Stimulated activated naive B cell treated with anti-CD40 and anti-IgM and Interleukin-4, amounts not matched to agents 10 μg/mL and 1 μg/mL and 100 μg/mL, for 72 hours (primary cell): ENCODE measurements at regions not wholly inside any gene's neighbourhood (a gene's known extent, or its start where the extent isn't known, plus 50 kb on each side); places are given as distances from the start of the nearest gene placed in this dataset.
"Not testable (repeated sequence)": the region's sequence is repeated elsewhere in the genome, so short reads cannot be mapped to it uniquely, and the experiment has no call there.

Experiments used
- ATAC-seq, 2 donors: fragments of 150-1000 bp; cut with Tn5 transposase; replicated peaks; 2 replicates each; pipeline ENCODE4 v1.10.0; 2021; ENCODE audit warnings: moderate library complexity in 1 of 2
- DNase-seq: peaks from one replicate; pipeline ENCODE4 v3.0.0; 2021
- H3K27ac Mint-ChIP-seq: one replicate; pipeline ENCODE4 v1.8.0; 2022; ENCODE audit warnings: mild to moderate bottlenecking, mixed read lengths
- H3K27me3 Mint-ChIP-seq, 2 donors: one replicate each; pipeline ENCODE4 v1.8.0; 2022; ENCODE audit warnings: mixed read lengths in 2 of 2
- H3K36me3 Mint-ChIP-seq, 2 donors: one replicate each; pipeline ENCODE4 v1.8.0; 2022; ENCODE audit warnings: mixed read lengths in 2 of 2, mild to moderate bottlenecking in 1 of 2
- H3K4me1 Mint-ChIP-seq, 2 donors: one replicate each; pipeline ENCODE4 v1.8.0; 2022; ENCODE audit warnings: mixed read lengths in 2 of 2, mild to moderate bottlenecking in 1 of 2
- H3K4me3 Mint-ChIP-seq, 2 donors: one replicate each; pipeline ENCODE4 v1.8.0; 2022; ENCODE audit warnings: mild to moderate bottlenecking in 2 of 2, mixed read lengths in 2 of 2, moderate library complexity in 1 of 2
- H3K9me3 Mint-ChIP-seq, 2 donors: one replicate each; pipeline ENCODE4 v1.8.0; 2022; ENCODE audit warnings: mixed read lengths in 2 of 2, mild to moderate bottlenecking in 1 of 2

DNA sequence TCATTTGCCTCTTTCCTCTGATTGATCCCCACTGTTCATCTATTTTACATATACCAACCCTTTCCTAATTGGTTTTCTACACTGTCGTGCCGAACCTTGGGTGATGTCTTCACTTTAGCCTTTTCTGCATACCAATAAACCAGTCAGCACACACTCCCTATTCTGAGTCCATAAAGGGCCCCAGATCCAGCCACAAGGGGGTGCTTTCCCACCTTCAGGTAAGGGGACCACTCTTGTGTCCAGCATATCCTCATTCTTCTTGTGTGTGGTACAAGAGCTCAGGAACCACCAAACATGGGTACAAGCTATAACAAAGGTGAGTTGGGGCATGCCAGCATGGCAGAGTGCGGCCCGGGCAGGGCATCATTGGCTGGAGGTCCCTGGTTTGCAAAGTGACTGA lies 859.8 kb downstream of the FSCB start:
- H3K9me3 Mint-ChIP-seq = peaks cover 11 to 15% of the 10 kb centered on the region in 2 donors
- H3K27ac Mint-ChIP-seq = no peak overlapping the region
- ATAC-seq = no peak
- DNase-seq = no peak
- no peaks in the 10 kb centered on the region for H3K36me3 Mint-ChIP-seq
- no peaks in the 10 kb centered on the region for H3K27me3 Mint-ChIP-seq
- no peaks in the 10 kb centered on the region for H3K4me1 Mint-ChIP-seq
- no peak overlapping the region for H3K4me3 Mint-ChIP-seq

DNA sequence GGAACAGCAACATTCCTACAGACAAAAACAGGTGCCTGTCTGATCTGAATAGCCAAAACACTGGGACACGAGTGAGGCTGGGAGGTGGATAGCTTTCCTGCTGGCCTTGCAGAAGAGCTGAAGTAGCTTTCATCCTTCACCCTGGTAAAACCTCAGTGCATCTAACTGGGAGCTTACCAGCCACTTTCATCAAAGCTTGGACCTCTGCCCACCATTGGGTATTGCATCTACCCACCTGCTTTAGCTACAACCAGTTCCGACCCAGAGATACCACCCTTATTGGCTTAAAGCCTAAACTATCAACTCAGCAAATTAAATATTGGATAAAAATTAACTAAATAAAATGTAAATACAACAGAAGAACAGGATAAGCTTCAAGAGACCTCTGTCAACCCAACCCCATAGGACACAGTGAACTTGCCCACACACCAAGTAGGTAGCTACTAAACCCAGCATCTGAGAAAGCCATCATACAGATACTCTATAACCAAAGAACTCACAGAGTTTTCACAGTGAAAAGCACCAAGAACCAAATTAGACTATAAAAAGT lies 866.3 kb downstream of the FSCB start:
- Mint-ChIP-seq H3K4me1 (no peaks in the 10 kb centered on the region), H3K9me3 (peaks cover 0 to 3% of the 10 kb centered on the region in 2 donors), H3K27ac (no peak overlapping the region), H3K4me3 (no peak overlapping the region), H3K27me3 (no peaks in the 10 kb centered on the region), H3K36me3 (no peaks in the 10 kb centered on the region)
- no peak for ATAC-seq
- no peak for DNase-seq

DNA sequence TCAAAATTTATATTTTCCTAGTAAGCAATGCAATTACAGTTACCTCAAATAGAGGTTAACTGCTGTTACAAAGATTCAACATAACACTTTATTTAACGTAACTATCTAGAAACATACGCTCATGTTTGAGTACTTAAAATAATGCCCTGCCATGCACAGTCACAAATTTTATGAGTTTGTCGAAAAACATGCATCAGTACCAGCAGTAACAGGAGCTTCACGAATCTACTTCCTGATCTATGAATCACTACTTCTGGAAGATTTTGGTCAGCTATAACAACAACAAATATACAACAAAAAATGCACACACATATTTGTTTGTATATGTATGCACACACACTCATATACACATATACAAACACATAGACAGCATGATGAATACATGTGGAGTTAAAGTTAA lies 881.8 kb downstream of the FSCB start:
- Mint-ChIP-seq H3K36me3 (no peaks in the 10 kb centered on the region), H3K27ac (no peak overlapping the region), H3K4me1 (no peaks in the 10 kb centered on the region), H3K27me3 (no peaks in the 10 kb centered on the region), H3K9me3 (peaks cover under 1 to 8% of the 10 kb centered on the region in 2 donors), H3K4me3 (no peak overlapping the region)
- ATAC-seq = no peak
- no peak for DNase-seq

DNA sequence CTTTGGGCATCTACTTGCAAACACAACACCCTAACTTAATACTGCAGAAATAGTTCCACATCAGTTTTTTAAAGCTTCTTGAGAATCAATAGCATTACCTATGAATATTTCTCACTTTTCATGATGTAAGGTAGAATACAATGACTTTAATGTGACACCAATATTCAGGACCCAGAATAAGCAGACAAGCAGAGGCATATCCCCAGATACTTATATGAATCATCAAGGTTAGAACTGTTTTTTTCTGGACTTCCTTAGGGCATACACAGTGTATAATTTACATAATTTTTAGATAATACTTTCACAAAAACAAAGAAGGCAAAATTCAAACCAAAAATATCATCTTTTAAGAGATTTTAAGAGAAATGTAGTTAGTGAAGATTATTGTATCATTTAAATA lies 885.8 kb downstream of the FSCB start:
- Mint-ChIP-seq H3K9me3 (peaks cover 2 to 4% of the 10 kb centered on the region in 2 donors), H3K4me3 (no peak overlapping the region), H3K36me3 (no peaks in the 10 kb centered on the region), H3K27ac (no peak overlapping the region), H3K27me3 (no peaks in the 10 kb centered on the region), H3K4me1 (no peaks in the 10 kb centered on the region)
- no peak for DNase-seq
- no peak for ATAC-seq

DNA sequence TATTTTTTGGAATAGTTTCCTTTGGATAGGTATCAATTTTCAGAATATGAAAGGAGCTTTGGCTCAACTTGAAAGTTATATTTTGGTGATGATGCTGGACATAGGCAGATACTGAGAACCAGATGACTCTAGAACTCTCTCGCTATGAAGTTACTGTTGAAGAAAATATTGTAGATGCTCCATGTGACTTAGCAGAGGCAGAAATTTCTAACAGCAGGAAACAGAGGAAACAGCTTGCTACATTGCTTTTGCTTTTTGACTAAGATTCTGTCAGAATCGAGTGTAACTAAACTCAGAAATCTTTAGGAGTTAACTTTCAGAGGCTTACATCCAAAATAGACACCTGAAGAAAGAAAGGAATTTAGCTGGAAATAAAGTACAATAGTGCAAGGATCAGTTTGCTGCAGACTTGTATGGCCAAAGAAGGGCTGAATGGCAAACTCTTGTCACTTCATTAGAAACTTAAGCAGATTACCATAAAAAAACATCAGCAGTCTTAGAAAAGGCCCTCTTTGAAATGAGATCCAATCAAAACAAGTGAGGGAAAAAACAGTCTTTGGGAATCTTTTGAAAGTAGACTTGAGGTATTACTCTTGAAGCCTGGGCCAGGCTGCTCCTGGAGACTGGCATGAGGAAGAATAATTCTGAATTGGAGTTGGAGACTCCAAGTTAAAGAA lies 911.8 kb downstream of the FSCB start:
- Mint-ChIP-seq H3K9me3 (peaks cover 3 to 5% of the 10 kb centered on the region in 2 donors), H3K36me3 (peaks cover 0 to 1% of the 10 kb centered on the region in 2 donors), H3K4me1 (no peaks in the 10 kb centered on the region), H3K27me3 (no peaks in the 10 kb centered on the region), H3K27ac (no peak overlapping the region), H3K4me3 (no peak overlapping the region)
- no peak for DNase-seq
- ATAC-seq = no peak

DNA sequence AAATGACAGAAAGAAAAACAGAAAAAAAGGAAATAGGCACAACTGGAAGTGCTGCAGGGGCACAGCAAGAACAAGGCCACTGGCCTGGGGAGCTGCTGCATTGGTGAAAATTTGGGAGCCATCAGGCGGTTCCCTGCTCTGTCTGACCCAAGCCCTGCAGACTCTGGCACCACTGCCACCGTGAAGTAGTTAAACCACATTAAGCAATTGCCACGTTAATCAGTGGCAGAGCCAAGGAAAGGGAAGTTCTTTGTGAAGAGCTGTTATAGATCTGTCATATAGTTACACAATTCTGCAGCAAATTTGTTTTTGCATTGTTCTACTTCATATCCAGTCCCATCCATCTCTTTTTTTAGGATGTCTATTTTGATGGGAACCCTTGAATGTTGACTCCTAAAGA lies 915.3 kb downstream of the FSCB start:
- Mint-ChIP-seq H3K27me3 (no peaks in the 10 kb centered on the region), H3K36me3 (no peaks in the 10 kb centered on the region), H3K27ac (no peak overlapping the region), H3K4me3 (no peak overlapping the region), H3K9me3 (peaks cover 0 to 2% of the 10 kb centered on the region in 2 donors), H3K4me1 (no peaks in the 10 kb centered on the region)
- DNase-seq = no peak
- ATAC-seq = no peak

DNA sequence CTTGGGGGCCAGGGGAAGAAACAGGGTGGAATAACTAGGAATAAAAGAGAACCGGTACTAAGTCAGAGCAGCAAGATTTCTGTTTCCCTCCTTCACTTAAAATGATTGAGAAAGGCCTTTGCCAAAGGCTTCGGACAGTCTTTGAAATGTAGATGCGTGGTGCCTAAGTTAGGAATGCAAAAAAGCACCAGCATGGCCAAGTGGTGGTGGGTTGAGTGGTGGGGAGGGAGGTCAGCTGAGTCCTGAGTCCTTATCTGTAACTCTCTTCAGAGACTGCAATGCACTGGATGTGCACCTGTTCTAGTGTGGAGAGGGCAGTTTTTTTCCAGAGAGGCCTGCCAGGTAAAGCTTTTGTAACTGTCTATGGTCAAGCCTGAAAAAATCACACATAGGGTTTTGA lies 919.9 kb downstream of the FSCB start:
- Mint-ChIP-seq H3K27ac (no peak overlapping the region), H3K4me3 (no peak overlapping the region), H3K36me3 (no peaks in the 10 kb centered on the region), H3K27me3 (no peaks in the 10 kb centered on the region), H3K9me3 (peaks cover 0 to 1% of the 10 kb centered on the region in 2 donors), H3K4me1 (no peaks in the 10 kb centered on the region)
- no peak for DNase-seq
- no peak for ATAC-seq

DNA sequence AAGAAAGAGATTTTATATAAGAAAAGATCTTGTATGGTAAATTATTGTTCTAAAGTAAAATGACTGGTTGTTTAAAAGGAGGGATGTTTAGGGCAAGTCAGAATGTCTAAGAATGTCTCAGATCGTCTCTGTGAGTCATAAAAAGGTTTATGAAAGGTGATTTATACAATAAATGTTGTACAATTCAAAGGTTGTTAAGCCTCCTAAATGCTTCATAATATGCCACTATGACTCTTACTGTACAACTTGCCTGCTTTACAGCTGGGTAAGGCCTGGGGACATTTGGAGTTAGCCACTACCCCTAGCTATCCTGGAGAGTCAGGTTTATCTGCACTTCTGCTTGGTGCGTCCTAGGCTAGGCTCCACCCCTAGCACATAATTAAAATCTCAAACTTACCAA lies 927.4 kb downstream of the FSCB start:
- Mint-ChIP-seq H3K27me3 (no peaks in the 10 kb centered on the region), H3K36me3 (no peaks in the 10 kb centered on the region), H3K4me3 (no peak overlapping the region), H3K4me1 (no peaks in the 10 kb centered on the region), H3K9me3 (peaks cover 0 to 6% of the 10 kb centered on the region in 2 donors), H3K27ac (no peak overlapping the region)
- ATAC-seq (no peak), DNase-seq (no peak)

DNA sequence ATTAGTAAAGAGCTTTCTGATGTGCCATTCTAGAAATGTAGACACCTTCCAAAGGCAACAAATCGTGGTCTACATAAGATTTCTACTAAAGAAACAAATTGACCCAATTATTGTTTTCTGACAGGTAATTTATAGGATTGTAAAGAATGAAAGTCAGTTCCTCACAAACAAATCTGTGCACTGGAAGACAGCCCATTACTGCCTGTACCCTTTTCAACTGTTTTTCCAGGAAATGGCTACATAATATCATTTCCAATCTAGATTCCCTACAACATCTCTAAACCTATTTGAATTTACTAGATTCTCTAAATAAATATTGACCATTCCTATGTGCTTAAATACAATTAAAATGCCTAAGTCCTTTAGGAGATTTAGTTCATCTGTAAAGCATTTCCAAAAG lies 939.1 kb downstream of the FSCB start:
- H3K27me3 Mint-ChIP-seq = no peaks in the 10 kb centered on the region
- ATAC-seq (no peak), DNase-seq (no peak)
- no peaks in the 10 kb centered on the region for H3K36me3 Mint-ChIP-seq
- H3K9me3 Mint-ChIP-seq = no peaks in the 10 kb centered on the region
- H3K4me3 Mint-ChIP-seq = no peak overlapping the region
- H3K4me1 Mint-ChIP-seq = no peaks in the 10 kb centered on the region
- H3K27ac Mint-ChIP-seq = no peak overlapping the region

DNA sequence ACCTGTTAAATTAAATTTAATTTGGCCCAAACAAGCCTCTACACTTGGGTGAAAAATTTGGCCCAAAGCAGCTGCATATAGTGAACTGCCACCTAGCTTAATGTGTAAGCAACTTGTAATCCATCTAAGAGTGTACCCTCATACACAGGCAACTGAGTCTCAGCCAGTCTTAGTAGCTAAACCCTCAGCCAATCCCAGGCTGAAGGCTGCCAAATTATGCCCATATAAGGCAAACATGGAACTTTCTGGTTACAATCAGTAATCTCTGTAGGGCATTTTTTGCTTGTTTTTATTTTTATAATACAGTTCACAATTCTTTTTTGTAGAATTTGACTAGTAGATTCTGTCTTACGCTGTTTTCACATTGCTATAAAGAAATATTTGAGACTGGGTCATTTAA lies 958.7 kb downstream of the FSCB start:
- H3K9me3 Mint-ChIP-seq = peaks cover 0 to 3% of the 10 kb centered on the region in 2 donors
- no peak overlapping the region for H3K4me3 Mint-ChIP-seq
- no peaks in the 10 kb centered on the region for H3K27me3 Mint-ChIP-seq
- no peak overlapping the region for H3K27ac Mint-ChIP-seq
- ATAC-seq = no peak
- no peaks in the 10 kb centered on the region for H3K4me1 Mint-ChIP-seq
- no peak for DNase-seq
- H3K36me3 Mint-ChIP-seq = no peaks in the 10 kb centered on the region

DNA sequence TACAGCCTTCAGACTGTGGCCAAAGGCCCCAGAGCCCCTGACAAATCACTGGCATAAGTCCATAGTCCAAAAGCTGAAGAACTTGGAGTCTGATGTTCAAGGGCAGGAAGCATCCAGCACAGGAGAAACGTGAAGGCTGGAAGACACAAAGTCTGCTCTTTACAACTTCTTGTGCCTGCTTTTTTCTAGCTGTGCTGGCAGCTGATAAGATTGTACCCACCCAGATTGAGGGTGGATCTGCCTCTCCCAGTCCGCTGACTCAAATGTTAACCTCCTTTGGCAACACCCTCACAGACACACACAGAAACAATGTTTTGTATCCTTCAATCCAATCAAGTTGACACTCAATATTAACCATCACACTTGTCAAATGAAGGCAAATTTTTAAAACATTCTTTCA lies 959.5 kb downstream of the FSCB start:
- not testable (repeated sequence) for H3K36me3 Mint-ChIP-seq, H3K27ac Mint-ChIP-seq, H3K9me3 Mint-ChIP-seq, H3K27me3 Mint-ChIP-seq, H3K4me1 Mint-ChIP-seq, ATAC-seq, DNase-seq, H3K4me3 Mint-ChIP-seq

DNA sequence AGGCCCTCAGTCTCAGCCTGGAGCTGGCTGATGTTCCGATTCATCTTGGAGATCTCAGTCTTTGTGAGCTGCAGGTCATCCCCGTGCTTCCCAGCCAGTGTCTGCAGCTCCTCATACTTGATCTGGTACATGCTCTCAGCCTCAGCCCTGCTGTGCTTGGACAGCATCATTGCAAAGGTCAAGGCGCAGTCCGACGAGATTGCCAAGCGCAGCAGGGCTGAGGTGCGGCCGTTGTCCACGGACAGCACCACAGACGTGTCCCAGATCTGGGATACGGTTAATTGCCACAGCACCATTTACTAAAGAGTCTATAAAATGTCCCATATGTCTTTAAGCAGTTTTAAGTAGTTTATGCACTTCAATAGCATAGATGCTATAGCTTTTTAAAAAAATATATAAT lies 965.7 kb downstream of the FSCB start:
- Mint-ChIP-seq H3K4me1 (no peaks in the 10 kb centered on the region), H3K27ac (no peak overlapping the region), H3K27me3 (no peaks in the 10 kb centered on the region), H3K9me3 (peaks cover 0 to 4% of the 10 kb centered on the region in 2 donors), H3K36me3 (no peaks in the 10 kb centered on the region), H3K4me3 (no peak overlapping the region)
- no peak for ATAC-seq
- DNase-seq = no peak

DNA sequence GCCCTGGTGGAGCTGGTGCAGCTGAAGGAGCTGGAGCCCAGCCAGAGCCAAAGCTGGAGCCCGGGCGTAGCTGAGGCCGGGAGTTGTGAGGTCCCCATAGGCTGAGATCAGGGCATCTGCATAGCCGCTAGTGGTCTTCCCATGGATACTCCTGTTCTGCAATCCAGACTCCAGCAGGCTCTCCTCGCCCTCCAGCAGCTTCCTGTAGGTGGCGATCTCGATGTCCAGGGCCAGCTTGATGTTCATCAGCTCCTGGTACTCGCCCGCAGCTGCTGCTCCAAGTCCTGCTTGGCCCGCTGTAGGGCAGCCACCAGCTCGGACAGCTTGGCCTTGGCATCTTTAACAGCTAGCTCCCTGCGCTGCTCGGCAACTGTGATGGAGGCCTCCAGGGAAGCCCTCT lies 966.1 kb downstream of the FSCB start:
- H3K27ac Mint-ChIP-seq = no peak overlapping the region
- H3K36me3 Mint-ChIP-seq = no peaks in the 10 kb centered on the region
- H3K4me1 Mint-ChIP-seq = no peaks in the 10 kb centered on the region
- ATAC-seq (no peak), DNase-seq (no peak)
- peaks cover 0 to 4% of the 10 kb centered on the region in 2 donors for H3K9me3 Mint-ChIP-seq
- H3K4me3 Mint-ChIP-seq = no peak overlapping the region
- no peaks in the 10 kb centered on the region for H3K27me3 Mint-ChIP-seq

DNA sequence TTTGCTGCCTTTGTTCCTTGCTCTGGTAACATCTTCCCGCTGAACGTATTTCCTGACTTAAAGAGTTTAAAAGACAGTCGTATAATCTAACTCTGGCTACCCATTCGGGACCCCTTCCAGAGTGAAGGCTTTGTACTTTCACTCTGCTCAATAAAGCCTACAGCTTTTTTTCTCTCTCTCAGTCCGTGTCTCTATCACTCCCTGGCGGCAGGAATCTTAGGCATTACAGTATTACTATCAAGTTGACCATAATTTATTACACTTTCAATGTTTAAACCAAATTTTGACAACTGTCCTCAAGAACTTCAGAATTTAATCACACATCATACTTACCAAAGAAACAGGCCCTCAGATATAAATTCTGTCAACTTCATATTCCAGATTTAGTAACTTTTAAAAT lies 967.9 kb downstream of the FSCB start:
- H3K36me3 Mint-ChIP-seq = no peaks in the 10 kb centered on the region
- no peak overlapping the region for H3K4me3 Mint-ChIP-seq
- no peaks in the 10 kb centered on the region for H3K27me3 Mint-ChIP-seq
- H3K4me1 Mint-ChIP-seq = no peaks in the 10 kb centered on the region
- no peak for DNase-seq
- peaks cover 6 to 8% of the 10 kb centered on the region in 2 donors for H3K9me3 Mint-ChIP-seq
- ATAC-seq = no peak
- H3K27ac Mint-ChIP-seq = no peak overlapping the region

DNA sequence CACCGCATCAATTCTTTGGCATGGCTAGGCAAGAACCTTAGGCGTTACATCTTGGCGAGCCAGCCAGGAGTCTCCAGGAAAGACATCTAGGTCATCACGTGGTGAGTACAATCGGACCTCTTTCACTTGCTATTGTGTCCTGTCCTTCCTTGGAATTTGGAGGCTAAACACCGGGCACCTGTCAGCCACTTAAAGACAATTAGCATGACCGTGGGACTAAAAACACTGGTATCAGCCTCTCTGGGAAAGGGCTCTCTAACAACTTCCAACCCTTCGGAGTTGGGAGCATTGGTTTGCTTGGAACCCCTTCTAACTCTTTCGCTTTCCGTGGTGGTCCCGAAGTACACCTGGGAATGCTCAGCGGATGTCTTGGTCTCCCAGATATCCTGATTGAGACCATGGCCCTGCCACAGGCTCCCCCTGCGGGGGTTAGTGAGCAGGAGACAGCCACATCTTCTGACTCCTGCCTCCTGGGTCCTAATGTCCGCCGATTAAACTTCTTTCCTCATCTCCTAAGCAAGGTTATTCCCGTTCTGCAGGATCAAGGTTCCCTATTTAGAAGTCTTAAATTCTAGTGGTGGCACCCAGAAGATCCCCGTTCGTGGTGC lies 971.7 kb downstream of the FSCB start:
- Mint-ChIP-seq H3K4me3 (no peak overlapping the region), H3K9me3 (peaks cover 8 to 13% of the 10 kb centered on the region in 2 donors), H3K36me3 (no peaks in the 10 kb centered on the region), H3K4me1 (no peaks in the 10 kb centered on the region), H3K27me3 (no peaks in the 10 kb centered on the region), H3K27ac (no peak overlapping the region)
- no peak for ATAC-seq
- no peak for DNase-seq
